GM12878 (cell line): ENCODE measurements at regions not wholly inside any gene's neighbourhood (a gene's known extent, or its start where the extent isn't known, plus 50 kb on each side); places are given as distances from the start of the nearest gene placed in this dataset.

Experiments used
- ATAC-seq: fragments of 200-7000 bp; cut with Tn5 transposase; 3 replicates; pipeline ENCODE4 v1.9.1; 2020; ENCODE audit warnings: mild to moderate bottlenecking, moderate library complexity
- BruUV-seq: library from RNA; stranded (reverse); fragments of 400-500 nt; replicated peaks from 2 replicates; lab custom pipeline; 2021; lab: Mats Ljungman, UMichigan
- CTCF ChIA-PET: fragments of 300-600 bp; sonication (Branson Sonifier 250); formaldehyde crosslinking; extraction: SDS; loops from one replicate; lab custom pipeline; 2021; ENCODE audit warnings: inconsistent platforms; lab: Yijun Ruan, JAX
- POLR2A ChIA-PET: fragments of 350-600 bp; formaldehyde crosslinking; extraction: SDS; loops from one replicate; lab custom pipeline; 2021; ENCODE audit warnings: inconsistent platforms; lab: Charles Lee
- RAD21 ChIA-PET: fragments of 300-600 bp; sonication (Branson Sonifier 250); formaldehyde crosslinking; loops from one replicate; lab custom pipeline; 2023; ENCODE audit warnings: antibody characterized with exemption; ENCODE audit not compliant: unreplicated experiment; lab: Charles Lee
- SMC1A ChIA-PET: fragments of 300-600 bp; sonication (Branson Sonifier 250); formaldehyde crosslinking; loops from one replicate; lab custom pipeline; 2023; ENCODE audit not compliant: unreplicated experiment, uncharacterized antibody; lab: Charles Lee
- DNase-seq: peaks from one replicate; pipeline ENCODE4 v3.0.0-alpha.2; 2011; ENCODE audit warnings: low read depth, low spot score
- FAIRE-seq: peaks from 3 replicates; lab custom pipeline; 2011; peaks lifted over from hg19 to GRCh38; lab: Jason Lieb, UNC
- H2AFZ ChIP-seq: 2 replicates; pipeline ENCODE4 v1.6.0; 2011; ENCODE audit warnings: low read depth, low read length, control low read depth; ENCODE audit not compliant: control insufficient read depth
- H3K27ac ChIP-seq: 2 replicates; pipeline ENCODE4 v1.5.1; 2011; ENCODE audit warnings: control low read depth; ENCODE audit not compliant: control insufficient read depth, insufficient read depth
- H3K27me3 ChIP-seq, 2 experiments: replicated peaks in 1 of 2; 2 replicates each; pipeline versions ENCODE4 v1.6.0 to v1.6.1; 2011; ENCODE audit warnings: low read length in 1 of 2; ENCODE audit not compliant: control insufficient read depth in 2 of 2, insufficient read depth in 2 of 2
- H3K36me3 ChIP-seq, 2 experiments: 2 replicates each; pipeline ENCODE4 v1.5.1; 2011; ENCODE audit warnings: low read length in 1 of 2; ENCODE audit not compliant: control insufficient read depth in 2 of 2, insufficient read depth in 2 of 2
- H3K4me1 ChIP-seq: 2 replicates; pipeline ENCODE4 v1.6.1; 2011; ENCODE audit warnings: mild to moderate bottlenecking, low read length, moderate library complexity, mixed read lengths; ENCODE audit not compliant: control insufficient read depth, insufficient read depth
- H3K4me2 ChIP-seq: 2 replicates; pipeline ENCODE4 v1.6.0; 2011; ENCODE audit warnings: control low read depth; ENCODE audit not compliant: control insufficient read depth, insufficient read depth
- H3K4me3 ChIP-seq: fragments of 200-600 bp; sonication (generic); 2 replicates; pipeline ENCODE4 v1.5.1; 2016
- H3K79me2 ChIP-seq: 2 replicates; pipeline ENCODE4 v1.6.0; 2011; ENCODE audit warnings: low read length; ENCODE audit not compliant: control insufficient read depth, insufficient read depth
- H3K9ac ChIP-seq: 2 replicates; pipeline ENCODE4 v1.8.0; 2011; ENCODE audit warnings: low read length, control low read depth, mixed read lengths; ENCODE audit not compliant: control insufficient read depth, insufficient read depth
- H3K9me3 ChIP-seq: replicated peaks from 3 replicates; pipeline ENCODE4 v1.5.1; 2011; ENCODE audit warnings: mild to moderate bottlenecking, low read length; ENCODE audit not compliant: control insufficient read depth, insufficient read depth
- H4K20me1 ChIP-seq: 2 replicates; pipeline ENCODE4 v1.6.0; 2011; ENCODE audit not compliant: control insufficient read depth, insufficient read depth
- IKZF1 ChIP-seq: fragments of 450-650 bp; conservative IDR thresholded peaks from 2 replicates; pipeline ENCODE4 v1.6.1; 2017; ENCODE audit warnings: antibody characterized with exemption, mild to moderate bottlenecking
- IRF4 ChIP-seq: IDR thresholded peaks from 2 replicates; pipeline ENCODE4 v1.6.1; 2011; ENCODE audit warnings: low read depth, low read length
- MTA2 ChIP-seq: fragments of 450-650 bp; IDR thresholded peaks from 2 replicates; pipeline ENCODE4 v1.6.1; 2016; ENCODE audit warnings: low read depth, mild to moderate bottlenecking, moderate library complexity
- MYC ChIP-seq: IDR thresholded peaks from 2 replicates; pipeline ENCODE4 v1.6.1; 2011; ENCODE audit warnings: mild to moderate bottlenecking, low read length, moderate library complexity, inconsistent platforms; ENCODE audit not compliant: insufficient read depth, insufficient replicate concordance, insufficient read length, severe bottlenecking
- NFYB ChIP-seq: IDR thresholded peaks from 2 replicates; pipeline ENCODE4 v1.6.1; 2011; ENCODE audit warnings: low read depth, mild to moderate bottlenecking, low read length, improper control_type of control experiment, moderate library complexity; ENCODE audit not compliant: insufficient read depth
- NRF1 ChIP-seq: conservative IDR thresholded peaks from 2 replicates; pipeline ENCODE4 v1.6.1; 2011; ENCODE audit warnings: mild to moderate bottlenecking, low read depth, low read length, improper control_type of control experiment
- PAX5 ChIP-seq: IDR thresholded peaks from 2 replicates; pipeline ENCODE4 v1.6.1; 2011; ENCODE audit warnings: low read depth, low read length, borderline replicate concordance
- RB1 ChIP-seq: fragments of 450-650 bp; formaldehyde crosslinking; IDR thresholded peaks from 2 replicates; pipeline ENCODE4 v1.6.1; 2017; ENCODE audit warnings: mild to moderate bottlenecking, borderline replicate concordance
- SMAD1 ChIP-seq: fragments of 450-650 bp; IDR thresholded peaks from 2 replicates; pipeline ENCODE4 v1.6.1; 2018; ENCODE audit warnings: mild to moderate bottlenecking, low read depth; ENCODE audit not compliant: partially characterized antibody
- SREBF1 ChIP-seq: IDR thresholded peaks from 2 replicates; pipeline ENCODE4 v1.6.1; 2012; ENCODE audit warnings: mild to moderate bottlenecking, low read length
- SREBF2 ChIP-seq: IDR thresholded peaks from 2 replicates; pipeline ENCODE4 v1.6.1; 2012; ENCODE audit warnings: mild to moderate bottlenecking, low read length
- TARDBP ChIP-seq: IDR thresholded peaks from 2 replicates; pipeline ENCODE4 v1.6.1; 2016; ENCODE audit warnings: borderline replicate concordance
- WGBS: methylation state at CpG from one replicate; pipeline ENCODE4 v1.1.6; 2016; ENCODE audit warnings: low lambda C conversion rate; ENCODE audit not compliant: insufficient replicate concordance, insufficient coverage; ENCODE audit errors: missing lambda C conversion rate; 5-methylcytosine and 5-hydroxymethylcytosine counted together
- in situ Hi-C: fragments of 300-500 bp; cut with MboI; formaldehyde crosslinking; loops from 9 replicates; pipeline ENCODE4 v1.14.3; 2018; ENCODE audit warnings: mixed read lengths
- intact Hi-C: fragments of 100-400 bp; cut with micrococcal nuclease; formaldehyde crosslinking; loops from one replicate; pipeline ENCODE4 v1.14.2; 2022; ENCODE audit not compliant: unreplicated experiment
- TF ChIP-seq, protein P1 (sequence below): fragments of 450-650 bp; conservative IDR thresholded peaks from 2 replicates; pipeline ENCODE4 v1.6.1; 2017; ENCODE audit warnings: mild to moderate bottlenecking, moderate library complexity

GRCh38 chr12:91732086-91732485 lies 413.6 kb downstream of the BTG1 start:
- Histone ChIP-seq H3K4me3 (no peak overlapping the region), H3K27me3 (no peaks in the 10 kb centered on the region), H3K9me3 (no peaks in the 10 kb centered on the region), H4K20me1 (no peaks in the 10 kb centered on the region), H3K27ac (no peak overlapping the region), H3K4me2 (no peak overlapping the region), H3K79me2 (no peaks in the 10 kb centered on the region), H2AFZ (no peak overlapping the region), H3K36me3 (no peaks in the 10 kb centered on the region), H3K4me1 (no peaks in the 10 kb centered on the region), H3K9ac (no peak overlapping the region)
- DNase-seq (no peak), FAIRE-seq (no peak), ATAC-seq (no peak)
- in situ Hi-C loops, result no loop called here
- no peak for TF ChIP-seq RB1
- TF ChIP-seq, protein P1, sequence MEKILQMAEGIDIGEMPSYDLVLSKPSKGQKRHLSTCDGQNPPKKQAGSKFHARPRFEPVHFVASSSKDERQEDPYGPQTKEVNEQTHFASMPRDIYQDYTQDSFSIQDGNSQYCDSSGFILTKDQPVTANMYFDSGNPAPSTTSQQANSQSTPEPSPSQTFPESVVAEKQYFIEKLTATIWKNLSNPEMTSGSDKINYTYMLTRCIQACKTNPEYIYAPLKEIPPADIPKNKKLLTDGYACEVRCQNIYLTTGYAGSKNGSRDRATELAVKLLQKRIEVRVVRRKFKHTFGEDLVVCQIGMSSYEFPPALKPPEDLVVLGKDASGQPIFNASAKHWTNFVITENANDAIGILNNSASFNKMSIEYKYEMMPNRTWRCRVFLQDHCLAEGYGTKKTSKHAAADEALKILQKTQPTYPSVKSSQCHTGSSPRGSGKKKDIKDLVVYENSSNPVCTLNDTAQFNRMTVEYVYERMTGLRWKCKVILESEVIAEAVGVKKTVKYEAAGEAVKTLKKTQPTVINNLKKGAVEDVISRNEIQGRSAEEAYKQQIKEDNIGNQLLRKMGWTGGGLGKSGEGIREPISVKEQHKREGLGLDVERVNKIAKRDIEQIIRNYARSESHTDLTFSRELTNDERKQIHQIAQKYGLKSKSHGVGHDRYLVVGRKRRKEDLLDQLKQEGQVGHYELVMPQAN, result no peak
- TF ChIP-seq TARDBP, result no peak
- TF ChIP-seq PAX5, result no peak
- no peak for TF ChIP-seq NFYB
- no peak for TF ChIP-seq SREBF2
- BruUV-seq, result no TSS peak
- WGBS, result 0% methylated on average over 1 of the region's 1 CpG
- RAD21 ChIA-PET, result no interaction called here
- intact Hi-C loops, result no loop called here
- CTCF ChIA-PET, result interaction anchor here (2.3 kb wide), 1 partner anchor 80 kb away, joined by 6 read pairs; no protein-coding TSS in a partner anchor
- POLR2A ChIA-PET, result no interaction called here
- SMC1A ChIA-PET, result interaction anchor here (0.6 to 2.1 kb wide), 2 partner anchors 63 to 79 kb away, joined by 3 to 4 read pairs; no protein-coding TSS in a partner anchor

GRCh38 chr12:91729543-91729942 lies 416.1 kb downstream of the BTG1 start:
- in situ Hi-C loops, result no loop called here
- 43% methylated on average over 4 of the region's 4 CpGs for WGBS

More at GRCh38 chr12:91729543-91729942, 416.1 kb downstream of the BTG1 start:
- Histone ChIP-seq H2AFZ (no peak overlapping the region), H3K27me3 (no peaks in the 10 kb centered on the region), H3K27ac (no peak overlapping the region), H3K9me3 (no peaks in the 10 kb centered on the region), H3K4me3 (no peak overlapping the region), H3K9ac (no peak overlapping the region), H3K36me3 (no peaks in the 10 kb centered on the region), H3K4me2 (no peak overlapping the region), H3K79me2 (no peaks in the 10 kb centered on the region), H4K20me1 (no peaks in the 10 kb centered on the region), H3K4me1 (no peaks in the 10 kb centered on the region)
- BruUV-seq, result no TSS peak
- SMC1A ChIA-PET, result interaction anchor here (0.7 kb wide), 1 partner anchor 13 kb away, joined by 3 read pairs; no protein-coding TSS in a partner anchor
- TF ChIP-seq IRF4, result no peak
- TF ChIP-seq NRF1, result no peak
- no peak for TF ChIP-seq IKZF1
- TF ChIP-seq NFYB, result no peak
- no peak for TF ChIP-seq MTA2
- no peak for TF ChIP-seq SMAD1
- no peak for TF ChIP-seq MYC
- TF ChIP-seq SREBF1, result no peak
- FAIRE-seq, result no peak
- ATAC-seq, result no peak
- POLR2A ChIA-PET, result no interaction called here
- no peak for DNase-seq
- intact Hi-C loops, result no loop called here
- RAD21 ChIA-PET, result no interaction called here
- CTCF ChIA-PET, result no interaction called here
